GM19468 (cell line): ENCODE measurements at regions not wholly inside any gene's neighbourhood (a gene's known extent, or its start where the extent isn't known, plus 50 kb on each side); places are given as distances from the start of the nearest gene placed in this dataset.

Source experiments
- ATAC-seq: cut with Tn5 transposase; IDR thresholded peaks from one replicate; pipeline ENCODE4 v1.9.1; 2021; ENCODE audit warnings: mild to moderate bottlenecking, moderate library complexity, moderate number of reproducible peaks; ENCODE audit not compliant: unreplicated experiment; ENCODE audit errors: extremely low read depth

- ATAC-seq: no peak
These were observed 528.2 kb downstream of the GBA3 start for GRCh38 chr4:23220911-23221310.

GRCh38 chr4:23219779-23220408 lies 527.2 kb downstream of the GBA3 start:
- no peak for ATAC-seq

GRCh38 chr4:23213198-23213597 lies 520.5 kb downstream of the GBA3 start:
- no peak for ATAC-seq

- no peak for ATAC-seq
These were observed 519.8 kb downstream of the GBA3 start for GRCh38 chr4:23212558-23212957.

- no peak for ATAC-seq
These were observed 514.3 kb downstream of the GBA3 start for GRCh38 chr4:23207059-23207458.

GRCh38 chr4:23202712-23203247 lies 510.0 kb downstream of the GBA3 start:
- no peak for ATAC-seq

GRCh38 chr4:23194751-23195150 lies 502.0 kb downstream of the GBA3 start:
- ATAC-seq: no peak

GRCh38 chr4:23174179-23174578 lies 481.4 kb downstream of the GBA3 start:
- no peak for ATAC-seq

GRCh38 chr4:23171976-23172375 lies 479.2 kb downstream of the GBA3 start:
- ATAC-seq: no peak

- ATAC-seq: no peak
These were observed 477.0 kb downstream of the GBA3 start for GRCh38 chr4:23169608-23170311.

- ATAC-seq: no peak
These were observed 474.2 kb downstream of the GBA3 start for GRCh38 chr4:23166919-23167318.

- ATAC-seq: no peak
These were observed 473.7 kb downstream of the GBA3 start for GRCh38 chr4:23166407-23166806.

- no peak for ATAC-seq
These were observed 472.9 kb downstream of the GBA3 start for GRCh38 chr4:23165669-23166068.

GRCh38 chr4:23163647-23164436 lies 471.1 kb downstream of the GBA3 start:
- no peak for ATAC-seq

- ATAC-seq: no peak
These were observed 469.5 kb downstream of the GBA3 start for GRCh38 chr4:23162275-23162674.

- ATAC-seq: no peak
These were observed 469.1 kb downstream of the GBA3 start for GRCh38 chr4:23161787-23162186.

- ATAC-seq: no peak
These were observed 460.3 kb downstream of the GBA3 start for GRCh38 chr4:23153076-23153475.

GRCh38 chr4:23149815-23150214 lies 457.1 kb downstream of the GBA3 start:
- ATAC-seq: no peak

- no peak for ATAC-seq
These were observed 452.0 kb downstream of the GBA3 start for GRCh38 chr4:23144707-23145106.

GRCh38 chr4:23135792-23136645 lies 443.3 kb downstream of the GBA3 start:
- no peak for ATAC-seq
